Activated CD8-positive, alpha-beta memory T cell treated with anti-CD3 and anti-CD28 coated beads, Interleukin-2, amount 50 U/mL, for 4 hours (primary cell): ENCODE measurements at regions not wholly inside any gene's neighbourhood (a gene's known extent, or its start where the extent isn't known, plus 50 kb on each side); places are given as distances from the start of the nearest gene placed in this dataset.

Source experiments
- DNase-seq: peaks from one replicate; pipeline ENCODE4 v3.0.0-alpha.2; 2020

- DNase-seq, result no peak
Observed at GRCh38 chr1:30607723-30608122, 115.7 kb downstream of the MATN1 start.

- no peak for DNase-seq
Observed at GRCh38 chr1:30606166-30606565, 117.2 kb downstream of the MATN1 start.

- no peak for DNase-seq
Observed at GRCh38 chr1:30605441-30605920, 117.9 kb downstream of the MATN1 start.

GRCh38 chr1:30604801-30605440 is 118.5 kb downstream of the MATN1 start:
- no peak for DNase-seq

- no peak for DNase-seq
Observed at GRCh38 chr1:30603081-30603858, 120.1 kb downstream of the MATN1 start.

GRCh38 chr1:30601316-30602085 is 121.9 kb downstream of the MATN1 start:
- DNase-seq, result no peak

- no peak for DNase-seq
Observed at GRCh38 chr1:30600706-30601105, 122.7 kb downstream of the MATN1 start.

GRCh38 chr1:30600258-30600657 is 123.1 kb downstream of the MATN1 start:
- DNase-seq, result no peak

- DNase-seq, result no peak
Observed at GRCh38 chr1:30599721-30600120, 123.7 kb downstream of the MATN1 start.

- no peak for DNase-seq
Observed at GRCh38 chr1:30598571-30599114, 124.7 kb downstream of the MATN1 start.

GRCh38 chr1:30597711-30598110 is 125.7 kb downstream of the MATN1 start:
- no peak for DNase-seq

- DNase-seq, result no peak
Observed at GRCh38 chr1:30596891-30597290, 126.5 kb downstream of the MATN1 start.

GRCh38 chr1:30596470-30596869 is 126.9 kb downstream of the MATN1 start:
- DNase-seq, result no peak

GRCh38 chr1:30589083-30589482 is 134.3 kb downstream of the MATN1 start:
- no peak for DNase-seq

- no peak for DNase-seq
Observed at GRCh38 chr1:30588311-30589073, 134.9 kb downstream of the MATN1 start.

GRCh38 chr1:30586671-30587070 is 136.7 kb downstream of the MATN1 start:
- no peak for DNase-seq

- no peak for DNase-seq
Observed at GRCh38 chr1:30579580-30579979, 143.8 kb downstream of the MATN1 start.

GRCh38 chr1:30575066-30575465 is 148.3 kb downstream of the MATN1 start:
- no peak for DNase-seq

GRCh38 chr1:30572192-30572591 is 151.2 kb downstream of the MATN1 start:
- DNase-seq, result no peak

GRCh38 chr1:30571380-30571779 is 152.0 kb downstream of the MATN1 start:
- no peak for DNase-seq

- DNase-seq, result no peak
Observed at GRCh38 chr1:30569384-30569783, 154.0 kb downstream of the MATN1 start.

GRCh38 chr1:30562559-30562958 is 160.8 kb downstream of the MATN1 start:
- DNase-seq, result no peak

GRCh38 chr1:30551603-30552002 is 171.8 kb downstream of the MATN1 start:
- DNase-seq, result no peak
